WERI-Rb-1 (cell line): ENCODE measurements at regions not wholly inside any gene's neighbourhood (a gene's known extent, or its start where the extent isn't known, plus 50 kb on each side); places are given as distances from the start of the nearest gene placed in this dataset.

ENCODE experiments used
- DNase-seq: peaks from one replicate; pipeline ENCODE4 v3.0.0-alpha.2; 2020
- H3K27ac ChIP-seq: fragments of 250-450 bp; sonication (Bioruptor Pico); 2 replicates; pipeline ENCODE4 v1.5.1; 2020; ENCODE audit warnings: mild to moderate bottlenecking, moderate library complexity
- H3K27me3 ChIP-seq: fragments of 250-450 bp; sonication (Bioruptor Pico); 2 replicates; pipeline ENCODE4 v1.5.1; 2021; ENCODE audit warnings: mild to moderate bottlenecking, low read depth, moderate library complexity; ENCODE audit not compliant: insufficient read depth, severe bottlenecking
- H3K36me3 ChIP-seq: fragments of 250-450 bp; sonication (Bioruptor Pico); 2 replicates; pipeline ENCODE4 v1.5.1; 2020; ENCODE audit warnings: mild to moderate bottlenecking, moderate library complexity
- H3K4me3 ChIP-seq: 2 replicates; pipeline ENCODE4 v1.5.1; 2011; ENCODE audit warnings: low read depth, mild to moderate bottlenecking, control low read depth, low read length
- H3K9me3 ChIP-seq: fragments of 250-450 bp; sonication (Bioruptor Pico); 2 replicates; pipeline ENCODE4 v1.5.1; 2021; ENCODE audit warnings: mild to moderate bottlenecking, moderate library complexity; ENCODE audit not compliant: severe bottlenecking
- CTCF ChIP-seq: IDR thresholded peaks from 2 replicates; pipeline ENCODE4 v1.5.1; 2011; ENCODE audit warnings: low read depth, mild to moderate bottlenecking, control low read depth, inconsistent platforms, low read length

GRCh38 chr15:31801152-31801551, 229.2 kb upstream of the CHRNA7 start:
- H3K4me3 ChIP-seq, result no peak overlapping the region
- no peaks in the 10 kb centered on the region for H3K27me3 ChIP-seq
- no peak overlapping the region for H3K27ac ChIP-seq
- DNase-seq, result no peak
- H3K36me3 ChIP-seq, result no peaks in the 10 kb centered on the region
- no peak for TF ChIP-seq CTCF
- H3K9me3 ChIP-seq, result no peaks in the 10 kb centered on the region

GRCh38 chr15:31802761-31803160, 227.6 kb upstream of the CHRNA7 start:
- TF ChIP-seq CTCF, result no peak
- DNase-seq, result no peak
- H3K4me3 ChIP-seq, result no peak overlapping the region
- H3K9me3 ChIP-seq, result no peaks in the 10 kb centered on the region
- no peaks in the 10 kb centered on the region for H3K27me3 ChIP-seq
- no peak overlapping the region for H3K27ac ChIP-seq
- no peaks in the 10 kb centered on the region for H3K36me3 ChIP-seq

GRCh38 chr15:31803388-31803884, 226.9 kb upstream of the CHRNA7 start:
- no peak for DNase-seq
- H3K4me3 ChIP-seq, result no peak overlapping the region

GRCh38 chr15:31805090-31805662, 225.1 kb upstream of the CHRNA7 start:
- no peak overlapping the region for H3K27ac ChIP-seq
- no peak for DNase-seq
- H3K9me3 ChIP-seq, result no peaks in the 10 kb centered on the region
- no peaks in the 10 kb centered on the region for H3K27me3 ChIP-seq
- H3K4me3 ChIP-seq, result no peak overlapping the region
- TF ChIP-seq CTCF, result no peak
- H3K36me3 ChIP-seq, result no peaks in the 10 kb centered on the region

More at GRCh38 chr15:31803388-31803884, 226.9 kb upstream of the CHRNA7 start:
- no peaks in the 10 kb centered on the region for H3K36me3 ChIP-seq
- no peak for TF ChIP-seq CTCF
- H3K27me3 ChIP-seq, result no peaks in the 10 kb centered on the region
- no peak overlapping the region for H3K27ac ChIP-seq
- H3K9me3 ChIP-seq, result no peaks in the 10 kb centered on the region

- TF ChIP-seq CTCF, result no peak
- no peaks in the 10 kb centered on the region for H3K27me3 ChIP-seq
- H3K27ac ChIP-seq, result no peak overlapping the region
- no peaks in the 10 kb centered on the region for H3K36me3 ChIP-seq
- no peaks in the 10 kb centered on the region for H3K9me3 ChIP-seq
- DNase-seq, result no peak
- H3K4me3 ChIP-seq, result no peak overlapping the region
Measured at GRCh38 chr15:31806106-31806505, 224.2 kb upstream of the CHRNA7 start.

- TF ChIP-seq CTCF, result no peak
- Histone ChIP-seq H3K9me3 (no peaks in the 10 kb centered on the region), H3K4me3 (no peak overlapping the region), H3K27ac (no peak overlapping the region), H3K27me3 (no peaks in the 10 kb centered on the region), H3K36me3 (no peaks in the 10 kb centered on the region)
- DNase-seq, result no peak
Measured at GRCh38 chr15:31811641-31812040, 218.7 kb upstream of the CHRNA7 start.
